EH (cell line): ENCODE measurements at regions not wholly inside any gene's neighbourhood (a gene's known extent, or its start where the extent isn't known, plus 50 kb on each side); places are given as distances from the start of the nearest gene placed in this dataset.
"Not testable (repeated sequence)": the region's sequence is repeated elsewhere in the genome, so short reads cannot be mapped to it uniquely, and the experiment has no call there.

ENCODE experiments used
- DNase-seq: peaks from one replicate; pipeline ENCODE4 v3.0.0-alpha.2; 2015; ENCODE audit warnings: low read depth

GRCh38 chr4:116018831-116019230 lies 905.4 kb upstream of the NDST4 start:
- no peak for DNase-seq

GRCh38 chr4:116016201-116016600 lies 902.8 kb upstream of the NDST4 start:
- DNase-seq: peak; percentile 38

- DNase-seq: no peak
Observed at GRCh38 chr4:116015549-116015948, 902.1 kb upstream of the NDST4 start.

- DNase-seq: no peak
Observed at GRCh38 chr4:116015062-116015461, 901.6 kb upstream of the NDST4 start.

GRCh38 chr4:116010923-116011322 lies 897.5 kb upstream of the NDST4 start:
- DNase-seq: no peak

- no peak for DNase-seq
Observed at GRCh38 chr4:116005806-116006088, 892.3 kb upstream of the NDST4 start.

GRCh38 chr4:116005037-116005805 lies 891.8 kb upstream of the NDST4 start:
- no peak for DNase-seq

- no peak for DNase-seq
Observed at GRCh38 chr4:116001291-116001690, 887.9 kb upstream of the NDST4 start.

GRCh38 chr4:115986573-115986972 lies 873.2 kb upstream of the NDST4 start:
- no peak for DNase-seq

GRCh38 chr4:115975421-115976001 lies 862.1 kb upstream of the NDST4 start:
- DNase-seq: not testable (repeated sequence)

- DNase-seq: no peak
Observed at GRCh38 chr4:115973768-115974167, 860.3 kb upstream of the NDST4 start.

- no peak for DNase-seq
Observed at GRCh38 chr4:115972967-115973366, 859.5 kb upstream of the NDST4 start.

- DNase-seq: no peak
Observed at GRCh38 chr4:115970859-115971258, 857.4 kb upstream of the NDST4 start.

GRCh38 chr4:115969756-115970155 lies 856.3 kb upstream of the NDST4 start:
- DNase-seq: no peak

GRCh38 chr4:115965588-115965987 lies 852.2 kb upstream of the NDST4 start:
- no peak for DNase-seq

GRCh38 chr4:115956054-115956796 lies 842.8 kb upstream of the NDST4 start:
- not testable (repeated sequence) for DNase-seq

GRCh38 chr4:115950806-115951205 lies 837.4 kb upstream of the NDST4 start:
- DNase-seq: no peak

- DNase-seq: not testable (repeated sequence)
Observed at GRCh38 chr4:115949974-115950743, 836.7 kb upstream of the NDST4 start.

- no peak for DNase-seq
Observed at GRCh38 chr4:115945026-115945425, 831.6 kb upstream of the NDST4 start.

GRCh38 chr4:115944146-115944905 lies 830.9 kb upstream of the NDST4 start:
- no peak for DNase-seq

- DNase-seq: no peak
Observed at GRCh38 chr4:115938764-115939443, 825.5 kb upstream of the NDST4 start.
